Endothelial cell of umbilical vein (primary cell): ENCODE measurements at regions not wholly inside any gene's neighbourhood (a gene's known extent, or its start where the extent isn't known, plus 50 kb on each side); places are given as distances from the start of the nearest gene placed in this dataset.

Source experiments
- BruUV-seq: library from RNA; stranded (reverse); fragments of 400-500 nt; replicated peaks from 2 replicates; lab custom pipeline; 2021; lab: Mats Ljungman, UMichigan
- CTCF ChIA-PET: fragments of 300-600, 350-600 bp; sonication (Branson Sonifier 250); formaldehyde crosslinking; loops from one replicate; lab custom pipeline; 2021; ENCODE audit warnings: antibody characterized with exemption, inconsistent platforms; lab: Charles Lee
- POLR2A ChIA-PET: fragments of 300-600, 350-600 bp; sonication (Branson Sonifier 250); formaldehyde crosslinking; loops from one replicate; lab custom pipeline; 2021; ENCODE audit warnings: antibody characterized with exemption, inconsistent platforms; lab: Charles Lee
- DNase-seq: peaks from one replicate; pipeline ENCODE4 v3.0.0-alpha.2; 2011; ENCODE audit warnings: low read depth, low spot score
- FAIRE-seq: peaks from 2 replicates; lab custom pipeline; 2011; peaks lifted over from hg19 to GRCh38; lab: Jason Lieb, UNC
- H2AFZ ChIP-seq: 2 replicates; pipeline ENCODE4 v1.6.0; 2012; ENCODE audit warnings: low read depth, low read length, control low read depth, inconsistent platforms
- H3K27ac ChIP-seq: 2 replicates; pipeline ENCODE4 v1.5.1; 2011; ENCODE audit warnings: low read depth, mild to moderate bottlenecking, control low read depth, low read length, moderate library complexity; ENCODE audit not compliant: insufficient read depth
- H3K27me3 ChIP-seq, 2 experiments: 2 replicates each; pipeline versions ENCODE4 v1.6.0 to v1.6.1; 2011; ENCODE audit warnings: low read length in 2 of 2, mixed read lengths in 1 of 2; ENCODE audit not compliant: control insufficient read depth in 2 of 2, insufficient read depth in 2 of 2
- H3K36me3 ChIP-seq, 2 experiments: 2 replicates in 1 of 2; 3 replicates in 1 of 2; pipeline ENCODE4 v1.5.1; 2011; ENCODE audit warnings: low read length in 2 of 2, mild to moderate bottlenecking in 1 of 2, moderate library complexity in 1 of 2; ENCODE audit not compliant: control insufficient read depth in 2 of 2, insufficient read depth in 2 of 2; ENCODE audit errors: extremely low read depth in 1 of 2
- H3K4me1 ChIP-seq: 3 replicates; pipeline ENCODE4 v1.5.1; 2011; ENCODE audit warnings: mild to moderate bottlenecking, low read length; ENCODE audit not compliant: control insufficient read depth, insufficient read depth; ENCODE audit errors: extremely low read depth
- H3K4me2 ChIP-seq: 2 replicates; pipeline ENCODE4 v1.6.1; 2011; ENCODE audit warnings: low read length, control low read depth, mixed read lengths; ENCODE audit not compliant: insufficient read depth
- H3K4me3 ChIP-seq, 3 experiments: fragments of 200-600 bp in 1 of 3; sonication (generic), shearing (Covaris generic) in 1 of 3; replicated peaks in 1 of 3; 2 replicates each; pipeline ENCODE4 v1.5.1; 2011 to 2016; ENCODE audit warnings: control low read depth in 3 of 3, low read length in 3 of 3, mild to moderate bottlenecking in 2 of 3, inconsistent platforms in 1 of 3, low read depth in 1 of 3, moderate library complexity in 1 of 3; ENCODE audit not compliant: insufficient read depth in 1 of 3
- H3K79me2 ChIP-seq: 2 replicates; pipeline ENCODE4 v1.6.0; 2012; ENCODE audit warnings: low read length, inconsistent platforms; ENCODE audit not compliant: control insufficient read depth, insufficient read depth
- H3K9ac ChIP-seq: replicated peaks from 2 replicates; pipeline ENCODE3; 2011; ENCODE audit warnings: low read length, control low read depth; ENCODE audit not compliant: insufficient read depth; ENCODE audit errors: extremely low read depth
- H3K9me1 ChIP-seq: replicated peaks from 3 replicates; pipeline ENCODE4 v1.6.0; 2011; ENCODE audit warnings: mild to moderate bottlenecking, low read length; ENCODE audit not compliant: control insufficient read depth, insufficient read depth; ENCODE audit errors: extremely low read depth
- H3K9me3 ChIP-seq: replicated peaks from 2 replicates; pipeline ENCODE4 v1.5.1; 2012; ENCODE audit warnings: low read length, inconsistent platforms; ENCODE audit not compliant: control insufficient read depth, insufficient read depth
- H4K20me1 ChIP-seq: replicated peaks from 2 replicates; pipeline ENCODE3; 2011; ENCODE audit warnings: mild to moderate bottlenecking, low read length; ENCODE audit not compliant: control insufficient read depth, insufficient read depth; ENCODE audit errors: extremely low read depth
- CTCF ChIP-seq, 2 donors: IDR thresholded peaks; 1 replicate in 1 of 2; 2 replicates in 1 of 2; pipeline ENCODE4 v1.5.1; 2011; ENCODE audit warnings: low read length in 2 of 2, mild to moderate bottlenecking in 2 of 2, moderate library complexity in 2 of 2, control low read depth in 1 of 2, inconsistent platforms in 1 of 2, low read depth in 1 of 2; ENCODE audit not compliant: insufficient read depth in 1 of 2; ENCODE audit errors: extremely low read depth in 1 of 2
- EZH2 ChIP-seq: IDR thresholded peaks from 2 replicates; pipeline ENCODE4 v1.6.1; 2012; ENCODE audit warnings: borderline replicate concordance, low read depth, mild to moderate bottlenecking, moderate library complexity, low read length, inconsistent platforms; ENCODE audit not compliant: severe bottlenecking
- FOS ChIP-seq: IDR thresholded peaks from 2 replicates; pipeline ENCODE4 v1.6.1; 2011; ENCODE audit warnings: mild to moderate bottlenecking, low read length, moderate library complexity, borderline replicate concordance; ENCODE audit not compliant: insufficient read depth
- GATA2 ChIP-seq: IDR thresholded peaks from 2 replicates; pipeline ENCODE4 v1.7.0; 2011; ENCODE audit warnings: low read depth, mild to moderate bottlenecking, moderate library complexity, mixed read lengths, low read length; ENCODE audit not compliant: insufficient read length, insufficient read depth
- MYC ChIP-seq: IDR thresholded peaks from one replicate; pipeline ENCODE4 v1.6.1; 2011; ENCODE audit warnings: mild to moderate bottlenecking, low read depth, low read length
- POLR2AphosphoS5 ChIP-seq: IDR thresholded peaks from 2 replicates; pipeline ENCODE4 v1.6.1; 2012; ENCODE audit warnings: low read depth, mild to moderate bottlenecking, control low read depth, low read length, moderate library complexity; ENCODE audit not compliant: insufficient read depth
- dilution Hi-C: fragments of 300-500 bp; cut with MboI; formaldehyde crosslinking; loops from one replicate; pipeline ENCODE4 v1.15.0; 2019; ENCODE audit warnings: low sequenced_read_pairs; ENCODE audit not compliant: extremely low pct_ligation_motif_present
- intact Hi-C: fragments of 100-400 bp; cut with micrococcal nuclease; formaldehyde crosslinking; loops from one replicate; pipeline ENCODE4 v1.10.0; 2022

GRCh38 chr18:64240316-64240715 is 91.4 kb upstream of the LINC00305 start:
- POLR2A ChIA-PET, result no interaction called here

GRCh38 chr18:64238076-64238475 is 89.2 kb upstream of the LINC00305 start:
- dilution Hi-C loops (no loop called here), intact Hi-C loops (no loop called here)
- Histone ChIP-seq H3K9me3 (no peaks in the 10 kb centered on the region), H3K27me3 (no peaks in the 10 kb centered on the region), H3K4me1 (no peaks in the 10 kb centered on the region), H4K20me1 (no peaks in the 10 kb centered on the region), H3K36me3 (no peaks in the 10 kb centered on the region), H3K27ac (no peak overlapping the region), H2AFZ (no peak overlapping the region), H3K4me2 (no peak overlapping the region), H3K4me3 (no peak overlapping the region), H3K9ac (no peak overlapping the region), H3K79me2 (no peaks in the 10 kb centered on the region), H3K9me1 (no peaks in the 10 kb centered on the region)
- TF ChIP-seq FOS (no peak), MYC (no peak), EZH2 (no peak), POLR2AphosphoS5 (no peak), GATA2 (no peak), CTCF (IDR thresholded peaks at IDR 0.05; ENCODE audit: extremely low read depth in 1 of 2, insufficient read depth in 1 of 2, low read depth in 1 of 2, low read length in 2 of 2) (no peak)
- BruUV-seq, result no TSS peak
- CTCF ChIA-PET, result no interaction called here
- DNase-seq, result no peak
- POLR2A ChIA-PET, result no interaction called here
- FAIRE-seq, result no peak

More at GRCh38 chr18:64240316-64240715, 91.4 kb upstream of the LINC00305 start:
- BruUV-seq, result no TSS peak
- FAIRE-seq (no peak), DNase-seq (no peak)
- no peaks in the 10 kb centered on the region for H3K9me1 ChIP-seq
- H4K20me1 ChIP-seq, result no peaks in the 10 kb centered on the region
- H3K4me3 ChIP-seq, result no peak overlapping the region
- H3K79me2 ChIP-seq, result no peaks in the 10 kb centered on the region
- no peak for TF ChIP-seq FOS
- CTCF ChIA-PET, result no interaction called here
- no peaks in the 10 kb centered on the region for H3K4me1 ChIP-seq
- H3K27ac ChIP-seq, result no peak overlapping the region
- H3K9me3 ChIP-seq, result no peaks in the 10 kb centered on the region
- intact Hi-C loops, result no loop called here
- no peaks in the 10 kb centered on the region for H3K36me3 ChIP-seq
- H3K4me2 ChIP-seq, result no peak overlapping the region
- H2AFZ ChIP-seq, result no peak overlapping the region
- H3K9ac ChIP-seq, result no peak overlapping the region
- no peaks in the 10 kb centered on the region for H3K27me3 ChIP-seq
- dilution Hi-C loops, result no loop called here
